ENCODE measurements at regions not wholly inside any gene's neighbourhood (a gene's known extent, or its start where the extent isn't known, plus 50 kb on each side); places are given as distances from the start of the nearest gene placed in this dataset.

GRCh38 chr18:53789376-53790247 is 434.9 kb downstream of the MBD2 start:
- DNase-seq: no peak
- in situ Hi-C loops (cut with HindIII; ENCODE audit: low pct_ligation_motif_present, low pct_unique_long_range_greater_than_20kb, low sequenced_read_pairs): no loop called here

- no peak for DNase-seq
- in situ Hi-C loops (cut with HindIII; ENCODE audit: low pct_ligation_motif_present, low pct_unique_long_range_greater_than_20kb, low sequenced_read_pairs): no loop called here
Measured at GRCh38 chr18:53785811-53786210, 438.7 kb downstream of the MBD2 start.

DNA sequence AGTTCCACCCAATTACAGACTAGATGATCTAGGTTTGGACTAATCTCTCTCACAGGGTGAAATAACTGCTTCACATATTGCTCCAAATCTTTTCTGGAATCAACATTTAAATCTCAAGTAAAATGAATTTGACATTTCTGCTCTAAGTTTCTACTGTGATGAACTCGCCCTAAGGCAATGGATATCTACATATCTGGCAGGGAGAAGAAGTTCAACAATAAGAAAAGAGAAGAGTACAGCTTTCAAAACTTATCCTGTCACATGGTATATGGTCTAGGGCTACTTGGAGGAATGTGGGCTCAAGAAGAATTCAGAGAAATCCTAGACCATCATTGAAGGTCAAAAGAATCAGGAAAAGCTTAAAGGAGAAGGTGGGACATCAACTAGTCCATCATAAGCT is 440.2 kb downstream of the MBD2 start:
- in situ Hi-C loops (cut with HindIII; ENCODE audit: low pct_ligation_motif_present, low pct_unique_long_range_greater_than_20kb, low sequenced_read_pairs): no loop called here
- no peak for DNase-seq

- no peak for DNase-seq
- in situ Hi-C loops (cut with HindIII; ENCODE audit: low pct_ligation_motif_present, low pct_unique_long_range_greater_than_20kb, low sequenced_read_pairs): no loop called here
Measured at GRCh38 chr18:53780666-53781065, 443.8 kb downstream of the MBD2 start.

- in situ Hi-C loops (cut with HindIII; ENCODE audit: low pct_ligation_motif_present, low pct_unique_long_range_greater_than_20kb, low sequenced_read_pairs): no loop called here
Measured at GRCh38 chr18:53772293-53772692, 452.2 kb downstream of the MBD2 start.

GRCh38 chr18:53771664-53772063 is 452.8 kb downstream of the MBD2 start:
- no peak for DNase-seq
- in situ Hi-C loops (cut with HindIII; ENCODE audit: low pct_ligation_motif_present, low pct_unique_long_range_greater_than_20kb, low sequenced_read_pairs): no loop called here

More at GRCh38 chr18:53772293-53772692, 452.2 kb downstream of the MBD2 start:
- no peak for DNase-seq

DNA sequence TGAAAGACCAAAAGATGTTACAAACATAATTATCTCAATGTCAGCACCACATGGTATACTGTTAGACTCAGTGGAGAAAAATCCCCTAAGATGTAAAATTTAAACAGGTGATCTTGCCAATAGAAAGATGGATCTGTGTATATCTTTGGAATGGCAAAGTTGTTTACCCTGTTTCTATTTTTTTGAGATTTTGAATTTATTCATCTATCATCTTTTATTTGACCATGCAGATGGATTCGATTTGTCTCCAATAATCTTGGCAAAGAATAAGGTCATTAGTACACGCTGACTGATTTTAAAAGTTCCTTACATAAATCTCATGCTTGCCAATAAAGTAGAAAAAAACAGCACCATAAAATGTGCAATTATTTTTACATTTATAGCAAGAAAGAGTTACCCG is 459.3 kb downstream of the MBD2 start:
- DNase-seq: no peak
- in situ Hi-C loops (cut with HindIII; ENCODE audit: low pct_ligation_motif_present, low pct_unique_long_range_greater_than_20kb, low sequenced_read_pairs): no loop called here

GRCh38 chr18:53764086-53764485 is 460.4 kb downstream of the MBD2 start:
- DNase-seq: no peak
- in situ Hi-C loops (cut with HindIII; ENCODE audit: low pct_ligation_motif_present, low pct_unique_long_range_greater_than_20kb, low sequenced_read_pairs): no loop called here

DNA sequence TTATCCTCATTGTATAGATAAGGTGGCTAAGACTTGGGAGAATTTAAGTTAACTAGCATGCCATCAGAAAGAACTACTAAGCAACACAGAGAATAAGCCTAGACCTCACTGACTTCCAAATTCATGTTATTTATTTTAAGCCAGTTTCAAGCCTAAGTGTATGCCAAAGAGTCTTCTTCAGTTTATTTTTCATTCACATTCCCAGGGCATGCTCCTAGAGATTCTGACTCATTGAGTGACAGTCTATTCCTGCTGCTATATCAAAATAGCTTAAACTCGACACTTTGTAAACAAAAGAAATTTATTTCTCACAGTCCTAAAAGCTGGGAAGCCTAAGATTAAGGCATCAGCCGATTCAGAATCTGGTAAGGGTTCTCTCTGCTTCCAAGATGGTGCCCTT is 467.1 kb downstream of the MBD2 start:
- DNase-seq: no peak
- in situ Hi-C loops (cut with HindIII; ENCODE audit: low pct_ligation_motif_present, low pct_unique_long_range_greater_than_20kb, low sequenced_read_pairs): no loop called here

- in situ Hi-C loops (cut with HindIII; ENCODE audit: low pct_ligation_motif_present, low pct_unique_long_range_greater_than_20kb, low sequenced_read_pairs): no loop called here
- no peak for DNase-seq
Measured at GRCh38 chr18:53756610-53756972, 467.9 kb downstream of the MBD2 start.

DNA sequence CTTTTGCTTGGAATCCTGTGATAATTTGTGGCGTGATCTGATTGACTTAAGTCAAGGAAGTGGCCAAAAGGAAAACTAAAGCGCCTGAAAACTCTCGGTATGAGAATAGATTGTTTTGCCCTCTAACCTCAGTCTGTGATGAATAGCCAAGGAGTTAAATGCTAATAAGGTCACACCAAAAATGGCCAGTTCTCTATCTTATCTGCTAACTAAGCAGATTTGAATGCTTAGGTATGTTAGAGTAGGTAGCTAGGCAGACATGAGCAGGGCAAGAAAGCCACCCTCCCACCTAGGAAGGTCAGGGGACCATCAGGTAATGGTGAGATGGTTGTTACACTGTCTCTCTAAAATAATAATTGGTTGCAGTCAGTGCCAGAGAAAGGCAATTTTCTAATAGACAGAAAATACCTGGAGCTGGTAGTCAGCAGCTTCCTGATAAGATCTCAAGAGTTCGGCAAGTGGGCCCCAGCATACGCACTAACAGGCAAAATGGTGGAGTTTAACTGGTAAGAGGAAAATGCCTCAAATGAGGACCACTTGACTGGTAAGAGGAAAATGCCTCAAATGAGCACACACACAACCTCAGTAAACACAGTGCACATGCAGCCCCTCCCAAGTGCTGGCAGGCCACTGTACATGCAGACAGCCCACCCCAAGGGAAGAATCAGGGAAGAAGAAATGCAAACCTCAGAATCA is 468.4 kb downstream of the MBD2 start:
- no peak for DNase-seq
- in situ Hi-C loops (cut with HindIII; ENCODE audit: low pct_ligation_motif_present, low pct_unique_long_range_greater_than_20kb, low sequenced_read_pairs): no loop called here

- in situ Hi-C loops (cut with HindIII; ENCODE audit: low pct_ligation_motif_present, low pct_unique_long_range_greater_than_20kb, low sequenced_read_pairs): no loop called here
- no peak for DNase-seq
Measured at GRCh38 chr18:53754154-53754553, 470.3 kb downstream of the MBD2 start.

DNA sequence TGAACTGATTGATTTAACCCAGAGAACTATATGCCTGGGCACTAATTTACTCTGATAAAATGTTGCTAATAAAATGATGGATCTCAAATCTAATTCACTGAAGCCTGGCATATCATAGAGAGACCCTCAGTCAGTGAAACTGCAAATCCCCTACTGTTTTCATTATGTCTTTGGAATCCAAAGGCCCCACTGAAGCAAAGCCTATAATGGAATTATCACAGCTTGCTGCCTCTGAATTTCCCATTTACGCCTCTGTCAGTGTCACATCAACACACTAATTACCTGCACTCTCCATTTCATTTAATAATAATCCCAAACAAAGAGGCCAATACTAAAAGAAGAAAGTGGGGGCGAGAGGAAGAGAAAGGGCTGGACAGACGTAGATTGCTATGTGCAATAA is 470.9 kb downstream of the MBD2 start:
- in situ Hi-C loops (cut with HindIII; ENCODE audit: low pct_ligation_motif_present, low pct_unique_long_range_greater_than_20kb, low sequenced_read_pairs): no loop called here
- DNase-seq: no peak

GRCh38 chr18:53752781-53753367 is 471.6 kb downstream of the MBD2 start:
- in situ Hi-C loops (cut with HindIII; ENCODE audit: low pct_ligation_motif_present, low pct_unique_long_range_greater_than_20kb, low sequenced_read_pairs): no loop called here
- no peak for DNase-seq

GRCh38 chr18:53749766-53750165 is 474.7 kb downstream of the MBD2 start:
- no peak for DNase-seq
- in situ Hi-C loops (cut with HindIII; ENCODE audit: low pct_ligation_motif_present, low pct_unique_long_range_greater_than_20kb, low sequenced_read_pairs): no loop called here

DNA sequence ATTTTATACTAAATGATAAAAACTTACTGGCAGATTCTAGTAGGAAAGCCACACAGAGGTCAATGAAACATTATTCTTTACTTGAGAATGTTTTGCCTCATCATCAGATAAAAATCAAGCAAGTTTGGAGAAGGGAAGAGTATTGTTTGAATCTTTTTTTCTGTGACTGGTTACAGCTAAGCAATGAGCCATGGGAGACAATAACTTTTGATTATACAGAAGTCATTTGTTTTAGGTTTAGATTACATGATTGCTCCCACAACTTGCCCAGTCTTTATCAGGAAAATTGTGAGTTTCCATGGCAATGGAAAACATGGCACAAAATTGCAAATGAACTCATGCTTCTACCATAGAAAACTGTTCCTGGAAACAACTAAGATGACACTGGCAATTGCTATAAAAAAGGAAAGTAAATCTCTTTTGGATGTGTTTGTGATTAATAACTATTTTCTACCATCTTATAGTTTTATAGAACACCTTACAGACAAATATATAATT is 476.8 kb downstream of the MBD2 start:
- DNase-seq: no peak
- in situ Hi-C loops (cut with HindIII; ENCODE audit: low pct_ligation_motif_present, low pct_unique_long_range_greater_than_20kb, low sequenced_read_pairs): no loop called here

- no peak for DNase-seq
- in situ Hi-C loops (cut with HindIII; ENCODE audit: low pct_ligation_motif_present, low pct_unique_long_range_greater_than_20kb, low sequenced_read_pairs): no loop called here
Measured at GRCh38 chr18:53747210-53747609, 477.3 kb downstream of the MBD2 start.

DNA sequence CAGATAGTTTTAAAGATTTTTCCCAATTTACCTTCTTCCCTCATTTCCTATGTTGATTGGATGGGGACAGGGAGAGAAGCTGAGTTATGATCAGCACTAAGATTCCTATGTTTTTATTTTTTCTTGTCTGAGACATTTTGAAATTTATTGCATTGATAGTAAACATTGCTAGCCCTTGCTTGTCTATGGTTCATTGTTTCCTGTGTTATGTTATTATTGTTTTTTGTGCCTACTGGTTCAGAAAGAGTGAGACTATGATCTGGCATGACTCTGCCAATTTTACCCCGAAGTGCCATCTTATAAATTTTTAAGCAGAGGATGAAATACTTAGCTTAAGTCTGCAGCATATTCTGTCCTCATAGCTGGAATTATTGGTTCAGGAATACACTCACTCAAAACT is 478.5 kb downstream of the MBD2 start:
- no peak for DNase-seq
- in situ Hi-C loops (cut with HindIII; ENCODE audit: low pct_ligation_motif_present, low pct_unique_long_range_greater_than_20kb, low sequenced_read_pairs): no loop called here

- in situ Hi-C loops (cut with HindIII; ENCODE audit: low pct_ligation_motif_present, low pct_unique_long_range_greater_than_20kb, low sequenced_read_pairs): no loop called here
- no peak for DNase-seq
Measured at GRCh38 chr18:53745224-53745967, 479.1 kb downstream of the MBD2 start.
